Neural cell (in vitro differentiated cells): ENCODE measurements at regions not wholly inside any gene's neighbourhood (a gene's known extent, or its start where the extent isn't known, plus 50 kb on each side); places are given as distances from the start of the nearest gene placed in this dataset.

Source experiments
- CTCF ChIP-seq: fragments of 450-650 bp; IDR thresholded peaks from 2 replicates; pipeline ENCODE4 v1.5.1; 2014; ENCODE audit warnings: antibody characterized with exemption, mild to moderate bottlenecking, moderate library complexity; ENCODE audit not compliant: poor library complexity, severe bottlenecking
- EZH2 ChIP-seq: fragments of 200-600, 300-800 bp; shearing (Covaris generic), sonication (generic); IDR thresholded peaks from 2 replicates; pipeline ENCODE4 v1.6.1; 2014; ENCODE audit warnings: antibody characterized with exemption, low read length, borderline replicate concordance, mild to moderate bottlenecking; ENCODE audit not compliant: insufficient read depth, poor library complexity, severe bottlenecking

GRCh38 chr4:14653338-14653737 lies 348.9 kb upstream of the CPEB2 start:
- TF ChIP-seq CTCF, result no peak
- TF ChIP-seq EZH2, result no peak
